ENCODE measurements at regions not wholly inside any gene's neighbourhood (a gene's known extent, or its start where the extent isn't known, plus 50 kb on each side); places are given as distances from the start of the nearest gene placed in this dataset.

DNA sequence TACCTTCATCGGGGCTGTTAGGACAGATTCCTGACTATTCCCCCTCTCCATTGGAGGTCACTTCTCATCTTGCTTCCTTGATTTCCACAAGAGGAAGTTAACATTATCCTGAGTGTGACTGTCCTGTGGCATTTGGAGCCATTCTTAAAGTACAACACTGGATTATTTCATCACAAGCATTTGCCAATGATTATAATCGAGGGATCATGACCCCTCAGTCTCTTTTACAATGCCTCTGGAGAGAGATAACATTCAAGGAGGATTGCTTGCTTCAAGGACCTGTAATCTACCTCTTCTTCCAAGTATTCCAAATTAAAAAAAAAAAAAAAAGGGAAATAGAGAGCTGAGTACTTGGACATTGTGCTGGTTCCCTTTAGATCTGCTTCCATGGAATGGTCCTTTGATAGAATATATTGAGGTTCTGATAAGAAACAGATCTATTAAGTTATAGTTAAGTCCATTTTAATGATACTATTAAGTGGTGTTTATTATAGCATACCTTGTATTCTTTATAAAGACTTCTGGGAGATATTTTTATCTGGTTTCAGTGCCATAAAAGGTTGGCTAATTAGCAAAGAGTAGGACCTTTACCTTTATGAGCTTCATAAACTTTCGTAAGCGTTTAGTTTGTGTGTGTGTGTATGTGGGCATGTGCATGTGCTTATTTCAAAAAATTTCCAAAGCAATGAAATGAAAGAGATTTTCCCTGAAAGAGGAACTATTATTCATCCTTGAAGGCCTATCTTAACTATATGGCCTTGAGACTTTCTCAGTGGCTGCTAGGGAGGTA lies 469.1 kb downstream of the DHX35 start:
- no peak for DNase-seq

DNA sequence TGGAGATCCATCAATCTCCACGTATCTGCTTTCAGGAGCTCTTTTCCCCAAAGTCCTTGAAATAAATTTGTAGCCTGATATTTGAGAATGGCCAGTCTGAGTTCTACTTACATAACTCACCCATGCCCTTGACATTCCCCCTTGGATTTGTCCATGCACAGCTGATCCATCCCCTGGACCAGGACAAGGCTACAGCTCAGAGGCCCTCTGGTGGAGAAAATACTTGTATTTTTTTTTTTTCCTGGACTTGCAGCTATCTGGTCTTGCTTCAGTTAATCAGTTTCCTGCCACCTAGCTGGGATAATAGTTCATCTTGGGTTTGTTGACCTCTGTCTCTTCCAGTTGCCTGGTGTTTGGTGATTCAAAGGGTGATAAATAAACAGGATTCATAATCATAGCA lies 467.6 kb downstream of the DHX35 start:
- DNase-seq = no peak

DNA sequence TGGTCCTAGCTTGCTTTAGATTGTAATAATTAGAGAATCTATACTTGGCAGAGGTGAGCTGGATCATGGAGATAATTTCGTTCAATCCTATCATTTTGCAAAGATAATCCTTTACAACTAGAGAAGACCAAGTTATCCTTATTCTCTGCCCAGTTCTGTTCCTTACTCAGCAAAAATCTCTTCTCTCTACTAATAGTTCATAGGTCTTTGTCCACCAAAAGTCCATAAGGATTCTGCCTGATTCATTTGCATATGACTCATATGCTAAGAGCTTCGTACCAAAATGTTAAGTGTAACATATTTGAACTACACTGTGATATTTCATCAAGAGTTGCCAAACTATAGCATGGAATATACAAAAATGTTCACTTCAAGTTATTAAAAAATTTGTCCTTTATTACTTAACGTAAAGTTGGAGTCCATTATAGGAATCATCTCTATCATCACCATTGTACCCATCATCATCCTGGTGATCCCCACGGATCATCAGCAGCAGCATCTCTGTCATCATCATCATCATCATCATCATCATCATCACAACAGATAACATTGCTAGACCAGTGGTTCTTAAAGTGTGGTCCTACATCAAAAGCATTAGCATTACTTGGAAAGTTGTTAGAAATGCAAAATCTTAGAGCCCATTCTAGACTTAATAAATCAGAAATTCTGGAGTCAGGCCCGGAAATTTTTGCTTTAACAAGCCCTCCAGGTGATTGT lies 463.0 kb downstream of the DHX35 start:
- DNase-seq = no peak

DNA sequence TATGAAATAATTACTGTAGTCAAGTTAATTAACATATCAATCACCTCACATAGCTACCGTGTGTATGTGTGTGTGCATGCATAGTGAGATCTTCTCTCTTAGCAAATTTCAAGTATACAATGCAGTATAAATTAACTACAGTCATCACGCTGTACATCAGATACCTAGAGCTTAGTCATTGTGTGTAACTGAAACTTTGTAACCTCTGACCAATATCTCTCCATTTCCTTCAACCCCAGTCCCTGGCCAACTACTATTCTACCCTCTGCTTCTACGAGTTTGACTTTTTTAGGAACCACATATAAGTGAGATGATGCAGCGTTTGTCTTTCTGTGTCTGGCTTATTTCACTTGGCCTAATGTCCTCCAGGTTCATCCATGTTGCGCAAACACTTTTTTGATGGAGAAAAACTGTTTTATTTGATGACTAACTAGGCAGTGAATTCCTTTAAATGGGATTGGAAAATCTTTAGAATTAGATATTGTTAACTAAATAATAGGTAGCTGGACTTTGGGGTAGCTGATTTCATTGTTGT lies 459.5 kb downstream of the DHX35 start:
- no peak for DNase-seq

DNA sequence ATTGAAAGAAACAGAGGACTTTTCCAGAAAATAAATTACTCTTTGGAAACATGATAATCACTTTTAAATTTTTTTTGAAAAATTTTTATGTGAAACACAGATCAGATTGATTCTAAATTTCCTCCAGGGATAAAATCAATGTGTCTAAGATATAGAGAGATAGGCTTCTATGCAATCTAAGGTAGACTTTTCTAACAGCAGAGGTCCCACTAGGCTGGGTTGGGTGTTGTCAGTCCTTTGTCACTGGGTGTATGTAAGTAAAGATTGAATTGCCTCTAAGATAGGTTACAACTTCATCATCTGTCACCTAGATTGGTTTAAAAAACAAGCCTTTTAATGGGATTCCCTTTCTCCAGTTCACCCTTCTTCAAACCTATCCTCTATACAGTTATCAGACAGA lies 449.9 kb downstream of the DHX35 start:
- DNase-seq = no peak

DNA sequence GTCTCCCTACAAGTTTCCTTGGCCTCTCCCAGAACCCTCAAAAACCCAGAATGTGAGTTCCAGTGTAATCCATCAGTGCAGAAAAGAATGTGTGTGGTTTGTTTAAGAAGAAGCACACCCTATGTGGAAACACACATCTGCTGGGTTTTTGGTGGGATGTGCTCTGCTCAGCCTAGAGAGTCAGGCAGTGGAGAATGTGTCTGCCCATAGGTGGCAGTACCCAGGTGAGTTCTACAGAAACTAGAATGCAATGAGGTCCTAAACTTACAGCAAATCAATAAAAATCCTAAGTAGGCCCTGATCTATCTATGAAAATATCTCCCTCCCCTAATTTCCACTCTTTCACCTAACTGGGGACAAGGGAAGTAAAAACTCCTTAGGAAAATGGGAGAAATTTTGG lies 437.3 kb downstream of the DHX35 start:
- DNase-seq = no peak

DNA sequence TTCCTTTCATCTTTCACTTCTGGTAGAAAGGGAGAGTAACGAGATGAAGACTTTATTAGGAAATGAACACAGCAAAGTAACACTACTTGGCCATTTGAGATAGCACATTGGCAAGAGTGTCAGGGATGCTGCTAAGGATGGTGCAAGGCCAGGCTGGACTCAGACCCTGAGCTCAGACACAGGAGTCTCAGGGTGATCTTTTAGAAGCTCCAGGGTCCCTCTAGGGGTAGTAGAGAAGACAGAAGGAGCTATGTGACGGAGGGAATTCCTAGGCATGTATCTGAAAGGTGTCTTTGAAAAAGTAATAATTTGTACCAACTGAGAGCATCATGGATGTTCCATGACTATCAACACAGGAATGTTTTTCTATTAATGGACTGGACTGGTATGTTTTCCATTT lies 436.5 kb downstream of the DHX35 start:
- no peak for DNase-seq

DNA sequence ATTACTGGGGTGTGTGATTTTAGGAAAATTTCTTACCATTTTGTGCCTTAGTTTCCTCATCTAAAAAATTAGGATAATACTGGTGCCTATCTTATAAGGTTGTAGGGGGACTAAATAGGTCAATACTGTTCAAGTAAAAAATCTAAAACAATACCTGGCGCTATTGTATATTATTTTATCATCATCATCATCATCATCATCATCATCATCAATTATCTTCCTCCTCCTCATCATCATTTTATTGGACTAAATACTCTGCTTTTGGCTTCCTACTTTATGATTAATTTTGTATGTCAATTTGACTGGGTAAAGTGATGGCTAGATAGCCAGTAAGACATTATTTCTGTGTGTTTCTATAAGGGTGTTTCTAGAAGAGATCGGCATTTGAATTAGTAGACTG lies 435.5 kb downstream of the DHX35 start:
- no peak for DNase-seq

DNA sequence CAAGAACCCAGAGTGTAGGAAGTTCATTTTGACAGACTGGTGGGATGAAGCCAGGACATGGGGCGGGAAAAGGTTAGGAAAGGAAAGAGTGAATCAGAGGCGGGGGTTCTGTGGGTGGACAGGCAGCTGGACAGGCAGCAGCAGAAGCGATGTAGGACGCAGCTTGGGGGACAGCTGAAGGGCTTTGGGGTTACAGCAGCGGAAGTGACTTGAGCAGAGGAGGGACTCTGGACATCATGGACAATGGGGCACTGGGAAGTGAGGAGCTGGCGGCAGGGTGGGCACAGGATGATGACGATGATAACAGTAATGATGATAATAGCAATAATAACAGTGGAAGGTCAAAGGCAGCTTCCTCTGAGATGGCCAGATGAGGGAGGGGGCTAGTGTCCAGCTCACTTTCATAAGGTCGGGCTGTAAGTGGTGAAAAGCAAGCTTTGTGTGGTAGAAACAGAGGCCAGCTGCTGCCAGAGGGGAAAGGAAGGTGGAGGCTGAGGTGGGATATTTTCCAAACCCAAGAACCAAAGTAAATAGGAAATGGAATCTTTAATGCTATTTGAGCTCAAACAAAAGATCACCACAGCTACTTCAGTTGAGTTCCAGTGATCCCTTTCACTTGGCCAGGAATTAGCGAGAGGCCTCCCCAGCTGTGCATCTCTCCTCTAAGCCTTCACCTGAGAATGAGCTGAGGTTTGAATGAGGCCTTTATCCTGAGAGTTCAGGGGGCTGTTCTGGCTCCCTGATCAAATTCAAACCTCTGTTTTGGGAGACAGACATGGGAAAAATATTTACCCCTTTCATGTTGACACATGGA lies 433.5 kb downstream of the DHX35 start:
- no peak for DNase-seq

DNA sequence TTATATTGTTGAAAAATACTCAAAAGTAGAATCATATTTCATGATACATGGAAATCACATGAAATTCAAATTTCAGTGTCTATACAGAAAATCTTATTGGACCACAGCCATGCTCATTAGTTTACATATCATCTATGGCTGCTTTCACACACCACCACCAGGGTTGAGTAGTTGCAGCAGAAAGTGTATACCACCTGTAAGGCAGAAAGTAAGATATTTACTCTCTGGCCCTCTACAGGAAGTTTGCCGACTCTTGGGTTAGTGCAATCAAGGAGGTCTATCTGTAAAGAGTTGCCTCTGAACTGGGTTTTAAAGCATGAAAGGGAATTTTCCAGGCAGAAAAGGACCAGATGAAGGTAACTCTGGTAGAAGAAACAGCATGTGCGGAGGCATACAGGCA lies 432.3 kb downstream of the DHX35 start:
- DNase-seq = no peak

DNA sequence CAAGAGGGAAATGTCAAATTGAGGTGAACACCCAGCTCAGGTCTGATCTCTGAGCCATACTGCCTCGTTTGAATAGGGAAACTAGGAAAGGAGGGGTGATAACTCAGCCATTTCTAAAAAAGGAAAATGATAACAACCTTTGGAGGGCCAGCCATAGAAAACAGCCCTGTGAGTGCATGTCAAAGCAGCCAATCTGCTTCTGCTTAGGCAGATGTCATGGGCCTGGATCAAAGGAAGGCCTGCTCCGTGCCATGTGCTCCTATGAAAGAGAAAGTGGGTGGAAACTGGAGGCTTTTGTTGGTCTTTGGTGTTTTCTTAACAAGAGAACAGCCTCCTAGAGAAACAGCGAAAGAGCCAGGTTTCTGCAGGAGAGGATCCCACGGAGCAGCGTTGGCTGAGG lies 428.0 kb downstream of the DHX35 start:
- DNase-seq = no peak

DNA sequence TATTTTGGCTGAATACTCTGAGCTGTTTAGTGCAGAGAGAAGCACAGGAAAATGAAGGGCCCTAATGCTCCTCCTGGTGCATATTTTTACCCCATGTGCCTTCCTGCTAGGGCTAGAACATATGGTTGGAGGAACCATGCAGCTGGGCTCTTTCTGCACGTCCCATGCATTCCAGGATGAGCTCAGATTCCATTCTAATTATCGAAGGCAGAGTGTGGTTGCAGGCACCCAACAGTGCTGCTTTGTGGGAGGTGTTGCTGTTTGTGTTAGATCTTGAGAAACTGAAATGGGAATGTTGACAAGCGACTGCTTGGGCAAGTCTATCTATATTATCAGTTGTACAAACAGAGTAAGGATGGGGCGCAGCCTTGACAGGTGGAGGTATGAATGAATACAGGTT lies 419.5 kb downstream of the DHX35 start:
- DNase-seq = no peak

DNA sequence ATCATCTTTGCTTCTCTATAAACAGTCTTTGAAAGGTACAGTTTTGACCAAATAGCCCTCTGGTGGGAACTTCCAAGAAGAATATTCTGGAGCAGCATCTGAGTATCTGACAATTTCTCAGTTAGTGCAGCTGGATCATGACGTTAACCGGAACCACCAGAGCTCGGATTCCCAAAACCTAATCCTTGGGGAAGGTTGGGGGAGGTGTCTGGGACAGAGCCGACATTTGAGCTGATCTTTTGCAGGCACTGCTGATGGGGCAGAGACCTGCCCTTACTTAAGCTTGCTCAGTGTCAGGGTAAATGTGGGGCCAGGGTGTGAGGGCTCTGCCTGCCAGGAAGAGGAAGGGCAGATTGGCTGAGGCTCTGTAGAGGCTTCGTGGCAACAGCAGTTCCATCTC lies 416.6 kb downstream of the DHX35 start:
- DNase-seq = no peak

DNA sequence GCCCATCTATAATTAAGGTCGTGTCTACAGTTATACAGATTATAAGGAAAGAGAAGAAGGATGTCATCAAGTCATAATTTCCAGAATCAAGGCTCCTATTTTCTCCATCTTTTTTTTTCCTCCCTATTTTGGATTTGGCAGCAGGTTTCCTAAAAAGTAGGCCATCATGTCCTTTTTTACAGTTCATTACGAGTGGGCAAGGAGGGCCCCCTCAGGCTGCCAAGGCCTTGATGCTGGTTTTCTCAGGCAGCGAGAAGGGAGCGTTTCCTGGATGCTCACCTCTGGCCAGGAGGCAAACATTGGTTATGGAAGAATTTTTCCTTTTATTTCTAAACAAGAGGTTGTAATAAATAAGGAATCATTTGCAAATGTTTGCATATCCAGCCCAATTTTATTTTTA lies 414.6 kb downstream of the DHX35 start:
- DNase-seq = no peak

DNA sequence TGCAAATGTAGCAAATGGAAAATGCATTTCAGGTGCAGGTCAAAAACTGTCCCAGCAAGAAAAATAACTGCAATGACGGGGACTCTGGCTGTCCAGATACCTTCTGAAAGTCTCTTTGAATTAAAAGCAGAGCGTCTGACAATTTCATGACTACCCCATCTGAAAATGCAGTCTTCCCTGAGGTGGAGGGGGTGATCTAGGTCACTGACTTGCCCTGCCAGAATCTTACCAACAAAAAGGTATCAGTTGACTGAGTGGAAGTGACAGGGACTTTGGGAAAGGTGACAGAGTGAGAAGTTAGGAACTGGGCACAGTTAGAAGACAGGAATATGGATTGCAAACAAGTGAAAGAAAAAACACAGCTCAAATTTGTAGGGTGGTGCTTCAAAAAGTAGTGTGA lies 402.2 kb downstream of the DHX35 start:
- DNase-seq = no peak

DNA sequence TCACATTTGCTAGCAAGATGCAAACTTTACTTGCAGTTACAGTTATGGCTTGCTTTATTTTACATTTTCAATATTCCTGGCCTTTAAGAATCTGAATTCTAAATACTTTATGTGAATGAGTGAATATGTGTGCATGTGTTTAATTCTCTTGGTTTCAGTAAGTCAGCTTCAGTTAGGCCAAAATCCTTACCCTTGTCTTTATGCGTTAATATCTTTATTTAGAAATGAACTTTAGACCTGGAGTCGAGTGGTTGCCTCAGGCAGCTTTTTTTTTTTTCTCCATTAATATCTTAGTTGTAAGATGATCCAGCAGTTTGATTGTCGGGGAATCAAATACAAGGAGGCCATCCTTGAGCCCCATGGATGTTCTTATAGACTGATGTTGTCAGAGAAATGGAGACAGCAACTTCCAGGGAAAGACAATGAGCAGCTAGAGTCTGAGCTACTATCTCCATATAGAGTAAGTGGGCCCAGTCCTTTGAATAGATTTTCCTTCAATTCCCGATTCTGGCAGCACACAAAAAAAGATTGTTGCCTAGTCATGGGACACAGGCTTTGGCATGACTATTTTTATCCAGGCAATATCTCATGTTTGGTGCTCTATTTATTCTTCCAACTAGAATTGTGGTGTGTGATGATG lies 398.0 kb downstream of the DHX35 start:
- DNase-seq = no peak

DNA sequence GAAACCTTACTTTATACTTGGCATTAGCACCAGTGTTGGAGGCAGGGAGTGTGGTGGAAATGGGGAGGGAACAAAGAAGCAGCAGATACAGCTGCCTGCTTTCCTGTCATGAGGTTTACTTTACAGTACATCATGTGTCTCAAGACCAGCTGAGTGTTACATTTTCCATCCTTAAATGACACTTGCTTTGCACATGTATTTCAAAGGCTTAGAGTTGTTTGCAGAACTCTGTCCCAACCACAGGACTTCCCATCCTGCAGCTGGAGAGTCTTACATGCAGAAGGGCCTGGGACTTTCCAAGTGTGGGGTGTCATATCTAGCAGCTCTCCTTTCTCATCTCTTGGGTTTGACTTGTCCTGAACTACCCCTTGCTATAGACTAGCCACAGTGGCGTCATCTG lies 395.9 kb downstream of the DHX35 start:
- DNase-seq = no peak

DNA sequence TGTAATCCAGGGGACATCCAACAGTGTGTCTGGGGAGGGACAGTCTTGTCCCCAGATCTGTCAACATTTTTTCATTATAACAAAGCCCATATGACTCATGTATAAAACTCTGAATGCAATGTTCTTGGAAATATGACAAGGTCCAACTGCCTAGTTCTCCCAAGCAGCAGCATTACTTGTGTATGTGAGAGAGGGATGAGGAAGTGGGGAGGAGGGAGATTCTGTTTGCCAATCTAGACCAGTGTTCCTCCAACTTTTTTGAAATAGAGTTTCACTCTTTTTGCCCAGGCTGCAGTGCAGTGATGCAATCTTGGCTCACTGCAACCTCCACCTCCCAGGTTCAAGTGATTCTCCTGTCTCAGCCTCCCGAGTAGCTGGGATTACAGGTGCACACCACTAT lies 394.8 kb downstream of the DHX35 start:
- no peak for DNase-seq

DNA sequence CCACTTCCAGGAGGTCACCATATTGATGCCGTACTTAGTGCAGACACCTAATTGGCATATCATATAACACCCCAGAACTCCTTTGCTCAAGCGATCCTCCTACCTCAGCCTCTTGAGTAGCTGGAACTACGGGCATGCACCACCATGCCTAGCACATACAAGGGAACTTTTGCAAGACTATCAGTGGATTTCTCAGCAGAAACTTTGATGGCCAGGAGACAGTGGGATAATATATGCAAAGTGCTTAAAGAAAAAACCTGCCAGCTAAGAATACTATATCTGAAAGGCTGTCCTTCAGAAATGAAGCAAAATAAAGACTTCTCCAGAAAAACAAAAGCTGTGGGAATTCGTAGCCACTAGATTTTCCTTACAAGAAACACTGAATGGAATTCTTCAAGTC lies 387.1 kb downstream of the DHX35 start:
- no peak for DNase-seq

DNA sequence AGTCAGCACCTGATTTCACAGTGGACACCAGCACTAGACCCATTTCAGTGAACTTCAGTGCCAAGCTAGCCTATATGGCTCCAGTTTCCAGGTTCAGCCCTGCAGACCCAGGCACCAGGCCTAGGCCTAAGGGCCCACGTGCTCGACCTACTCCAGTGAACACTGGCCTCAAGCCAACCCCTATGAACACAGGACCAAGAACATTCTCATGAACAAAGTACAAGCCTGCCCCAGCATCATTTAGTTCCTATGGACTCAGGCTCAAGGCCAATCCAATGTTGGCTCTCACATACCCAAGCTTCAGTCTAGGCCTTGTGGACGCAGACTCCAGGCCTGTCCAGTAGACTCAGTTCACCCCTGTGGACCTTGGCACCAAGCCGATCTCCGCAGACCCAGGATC lies 385.5 kb downstream of the DHX35 start:
- DNase-seq = no peak

DNA sequence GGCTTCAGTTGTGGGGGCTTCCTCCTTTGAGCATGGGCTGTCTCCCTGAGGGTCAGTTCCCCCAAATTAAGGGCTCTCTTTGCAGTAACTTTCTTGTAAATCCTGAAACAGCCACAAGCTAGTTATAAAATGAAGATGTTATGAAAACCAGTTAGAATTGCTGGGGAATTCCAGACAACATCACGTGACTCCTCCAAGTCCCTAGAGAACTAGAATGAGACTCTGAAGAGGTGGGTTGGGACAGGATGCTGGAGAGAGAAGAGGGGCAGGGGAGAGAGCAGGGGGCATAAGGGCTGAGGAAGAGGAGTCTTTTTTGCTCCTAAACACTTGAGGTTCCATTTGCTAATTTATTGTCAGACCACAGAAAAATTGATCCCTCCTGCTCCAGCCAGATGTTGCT lies 380.3 kb downstream of the DHX35 start:
- DNase-seq = no peak

DNA sequence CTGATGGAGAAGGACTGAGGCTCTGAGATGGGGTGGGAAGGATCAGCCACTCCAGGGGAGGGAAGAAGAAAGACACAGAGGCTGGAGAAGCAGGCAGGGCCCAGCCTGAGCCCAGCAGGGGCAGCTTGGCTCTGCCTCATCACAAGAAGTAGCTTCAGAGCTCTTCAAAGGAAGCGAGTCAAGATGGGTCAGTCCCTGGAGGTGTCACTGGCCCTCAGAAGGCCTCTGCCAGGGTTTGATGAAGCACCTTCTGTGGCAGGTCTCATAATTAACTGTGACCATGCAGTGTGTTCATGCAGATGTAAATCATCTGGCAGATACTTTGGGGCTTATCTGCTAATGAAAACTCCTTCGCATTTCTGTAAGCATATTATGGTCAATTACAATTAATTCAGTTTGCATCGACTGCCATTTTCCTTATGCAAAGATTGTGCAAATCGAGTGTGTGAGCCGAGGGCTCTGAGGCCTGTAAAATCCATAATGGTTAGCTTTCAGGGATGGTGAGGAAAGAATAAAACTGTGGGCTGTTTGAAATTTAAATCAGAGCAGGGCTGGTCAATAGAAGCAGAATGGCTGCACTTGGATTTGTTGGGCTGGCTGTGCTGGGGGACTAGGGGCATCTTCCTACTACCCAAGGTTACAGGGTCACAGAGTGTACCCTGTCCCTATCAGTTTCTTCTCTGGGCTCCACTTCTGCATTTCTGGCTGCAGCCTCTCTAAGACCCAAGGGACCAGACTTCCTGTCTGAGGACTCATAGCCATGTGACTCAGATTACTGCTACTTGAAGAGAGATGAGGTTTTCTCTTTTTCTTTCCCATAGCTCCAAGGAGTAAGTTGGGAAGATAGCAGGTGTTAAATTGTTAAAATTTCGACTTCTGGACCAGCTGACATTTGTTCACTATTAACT lies 376.6 kb downstream of the DHX35 start:
- DNase-seq = no peak

All from effector CD4-positive, alpha-beta T cell (primary cell).